Stomach (tissue), 4 donors: ENCODE measurements at regions not wholly inside any gene's neighbourhood (a gene's known extent, or its start where the extent isn't known, plus 50 kb on each side); places are given as distances from the start of the nearest gene placed in this dataset.

ENCODE experiments used
- CTCF ChIP-seq, 7 experiments: fragments of 450-650 bp in 4 of 7; fragments of 200-600 bp in 3 of 7; sonication (generic) in 3 of 7; IDR thresholded peaks; one replicate each; pipeline ENCODE4 v1.5.1; 2016 to 2019; ENCODE audit warnings: antibody characterized with exemption in 7 of 7, control low read depth in 2 of 7, mild to moderate bottlenecking in 1 of 7
- POLR2AphosphoS5 ChIP-seq, 3 donors: sonication (generic); formaldehyde crosslinking; IDR thresholded peaks; one replicate each; pipeline ENCODE4 v1.6.1; 2016; ENCODE audit warnings: antibody characterized with exemption in 3 of 3

DNA sequence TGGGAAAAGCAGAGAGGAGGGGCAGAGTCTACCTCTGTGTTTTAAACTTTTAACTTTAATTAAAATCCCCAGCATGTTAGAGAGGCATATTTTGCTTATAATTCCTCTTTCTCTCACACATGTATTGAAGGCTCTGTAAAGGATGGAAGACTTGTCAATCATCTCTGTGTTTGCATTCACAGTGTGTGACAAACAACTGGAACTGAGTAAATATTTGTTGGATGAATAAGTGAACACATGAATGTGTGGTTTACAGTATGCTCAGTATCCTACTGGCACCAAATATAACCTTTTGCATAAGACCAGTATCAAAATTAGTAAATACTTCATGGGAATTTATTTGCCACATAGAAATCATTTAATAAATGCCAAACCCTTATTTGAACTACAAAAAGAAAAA lies 829.0 kb downstream of the GRID1 start:
- no peak for TF ChIP-seq CTCF (IDR thresholded peaks at IDR 0.05)
- TF ChIP-seq POLR2AphosphoS5 (IDR thresholded peaks at IDR 0.05) = no peak
